Endothelial cell of umbilical vein (primary cell): ENCODE measurements at regions not wholly inside any gene's neighbourhood (a gene's known extent, or its start where the extent isn't known, plus 50 kb on each side); places are given as distances from the start of the nearest gene placed in this dataset.
"Not testable (repeated sequence)": the region's sequence is repeated elsewhere in the genome, so short reads cannot be mapped to it uniquely, and the experiment has no call there.

Source experiments
- BruUV-seq: library from RNA; stranded (reverse); fragments of 400-500 nt; replicated peaks from 2 replicates; lab custom pipeline; 2021; lab: Mats Ljungman, UMichigan
- CTCF ChIA-PET: fragments of 300-600, 350-600 bp; sonication (Branson Sonifier 250); formaldehyde crosslinking; loops from one replicate; lab custom pipeline; 2021; ENCODE audit warnings: antibody characterized with exemption, inconsistent platforms; lab: Charles Lee
- POLR2A ChIA-PET: fragments of 300-600, 350-600 bp; sonication (Branson Sonifier 250); formaldehyde crosslinking; loops from one replicate; lab custom pipeline; 2021; ENCODE audit warnings: antibody characterized with exemption, inconsistent platforms; lab: Charles Lee
- DNase-seq: peaks from one replicate; pipeline ENCODE4 v3.0.0-alpha.2; 2011; ENCODE audit warnings: low read depth, low spot score
- FAIRE-seq: peaks from 2 replicates; lab custom pipeline; 2011; peaks lifted over from hg19 to GRCh38; lab: Jason Lieb, UNC
- H2AFZ ChIP-seq: 2 replicates; pipeline ENCODE4 v1.6.0; 2012; ENCODE audit warnings: low read depth, low read length, control low read depth, inconsistent platforms
- H3K27ac ChIP-seq: 2 replicates; pipeline ENCODE4 v1.5.1; 2011; ENCODE audit warnings: low read depth, mild to moderate bottlenecking, control low read depth, low read length, moderate library complexity; ENCODE audit not compliant: insufficient read depth
- H3K27me3 ChIP-seq, 2 experiments: 2 replicates each; pipeline versions ENCODE4 v1.6.0 to v1.6.1; 2011; ENCODE audit warnings: low read length in 2 of 2, mixed read lengths in 1 of 2; ENCODE audit not compliant: control insufficient read depth in 2 of 2, insufficient read depth in 2 of 2
- H3K36me3 ChIP-seq, 2 experiments: 2 replicates in 1 of 2; 3 replicates in 1 of 2; pipeline ENCODE4 v1.5.1; 2011; ENCODE audit warnings: low read length in 2 of 2, mild to moderate bottlenecking in 1 of 2, moderate library complexity in 1 of 2; ENCODE audit not compliant: control insufficient read depth in 2 of 2, insufficient read depth in 2 of 2; ENCODE audit errors: extremely low read depth in 1 of 2
- H3K4me1 ChIP-seq: 3 replicates; pipeline ENCODE4 v1.5.1; 2011; ENCODE audit warnings: mild to moderate bottlenecking, low read length; ENCODE audit not compliant: control insufficient read depth, insufficient read depth; ENCODE audit errors: extremely low read depth
- H3K4me2 ChIP-seq: 2 replicates; pipeline ENCODE4 v1.6.1; 2011; ENCODE audit warnings: low read length, control low read depth, mixed read lengths; ENCODE audit not compliant: insufficient read depth
- H3K4me3 ChIP-seq, 3 experiments: fragments of 200-600 bp in 1 of 3; sonication (generic), shearing (Covaris generic) in 1 of 3; replicated peaks in 1 of 3; 2 replicates each; pipeline ENCODE4 v1.5.1; 2011 to 2016; ENCODE audit warnings: control low read depth in 3 of 3, low read length in 3 of 3, mild to moderate bottlenecking in 2 of 3, inconsistent platforms in 1 of 3, low read depth in 1 of 3, moderate library complexity in 1 of 3; ENCODE audit not compliant: insufficient read depth in 1 of 3
- H3K79me2 ChIP-seq: 2 replicates; pipeline ENCODE4 v1.6.0; 2012; ENCODE audit warnings: low read length, inconsistent platforms; ENCODE audit not compliant: control insufficient read depth, insufficient read depth
- H3K9ac ChIP-seq: replicated peaks from 2 replicates; pipeline ENCODE3; 2011; ENCODE audit warnings: low read length, control low read depth; ENCODE audit not compliant: insufficient read depth; ENCODE audit errors: extremely low read depth
- H3K9me1 ChIP-seq: replicated peaks from 3 replicates; pipeline ENCODE4 v1.6.0; 2011; ENCODE audit warnings: mild to moderate bottlenecking, low read length; ENCODE audit not compliant: control insufficient read depth, insufficient read depth; ENCODE audit errors: extremely low read depth
- H3K9me3 ChIP-seq: replicated peaks from 2 replicates; pipeline ENCODE4 v1.5.1; 2012; ENCODE audit warnings: low read length, inconsistent platforms; ENCODE audit not compliant: control insufficient read depth, insufficient read depth
- H4K20me1 ChIP-seq: replicated peaks from 2 replicates; pipeline ENCODE3; 2011; ENCODE audit warnings: mild to moderate bottlenecking, low read length; ENCODE audit not compliant: control insufficient read depth, insufficient read depth; ENCODE audit errors: extremely low read depth
- FOS ChIP-seq: IDR thresholded peaks from 2 replicates; pipeline ENCODE4 v1.6.1; 2011; ENCODE audit warnings: mild to moderate bottlenecking, low read length, moderate library complexity, borderline replicate concordance; ENCODE audit not compliant: insufficient read depth
- JUN ChIP-seq: IDR thresholded peaks from 2 replicates; pipeline ENCODE4 v1.6.1; 2011; ENCODE audit warnings: borderline replicate concordance, low read depth; ENCODE audit not compliant: insufficient read length, insufficient read depth
- POLR2AphosphoS5 ChIP-seq: IDR thresholded peaks from 2 replicates; pipeline ENCODE4 v1.6.1; 2012; ENCODE audit warnings: low read depth, mild to moderate bottlenecking, control low read depth, low read length, moderate library complexity; ENCODE audit not compliant: insufficient read depth
- dilution Hi-C: fragments of 300-500 bp; cut with MboI; formaldehyde crosslinking; loops from one replicate; pipeline ENCODE4 v1.15.0; 2019; ENCODE audit warnings: low sequenced_read_pairs; ENCODE audit not compliant: extremely low pct_ligation_motif_present
- intact Hi-C: fragments of 100-400 bp; cut with micrococcal nuclease; formaldehyde crosslinking; loops from one replicate; pipeline ENCODE4 v1.10.0; 2022

GRCh38 chr10:44752451-44753441, 158.4 kb upstream of the TMEM72 start:
- no peaks in the 10 kb centered on the region for H3K79me2 ChIP-seq
- H2AFZ ChIP-seq, result no peak overlapping the region
- H3K4me3 ChIP-seq, result no peak overlapping the region
- peak; percentile 80 for DNase-seq
- peak; percentile 98 for FAIRE-seq
- H3K9me3 ChIP-seq, result no peaks in the 10 kb centered on the region
- dilution Hi-C loops (no loop called here), intact Hi-C loops (loop anchor here (1.0 kb wide), 2 partner anchors 49 to 183 kb away; no protein-coding TSS in a partner anchor)
- CTCF ChIA-PET, result interaction anchor here (1.0 kb wide), 1 partner anchor 9 kb away, joined by 3 read pairs; no protein-coding TSS in a partner anchor
- H3K9ac ChIP-seq, result no peak overlapping the region
- TF ChIP-seq JUN (no peak), FOS (peak; percentile 89), POLR2AphosphoS5 (peak; percentile 64)
- no peaks in the 10 kb centered on the region for H4K20me1 ChIP-seq
- H3K36me3 ChIP-seq, result no peaks in the 10 kb centered on the region
- no TSS peak for BruUV-seq
- H3K27ac ChIP-seq, result no peak overlapping the region
- no peaks in the 10 kb centered on the region for H3K9me1 ChIP-seq
- no peak overlapping the region for H3K4me2 ChIP-seq
- POLR2A ChIA-PET, result no interaction called here
- H3K27me3 ChIP-seq, result no peaks in the 10 kb centered on the region
- peaks cover 20% of the 10 kb centered on the region for H3K4me1 ChIP-seq

GRCh38 chr10:44754355-44754754, 156.8 kb upstream of the TMEM72 start:
- BruUV-seq, FAIRE-seq, intact Hi-C loops: not testable (repeated sequence)

More at GRCh38 chr10:44754355-44754754, 156.8 kb upstream of the TMEM72 start:
- H2AFZ ChIP-seq, H3K4me2 ChIP-seq, dilution Hi-C loops, DNase-seq, H3K79me2 ChIP-seq, H3K4me3 ChIP-seq, H3K27ac ChIP-seq, POLR2A ChIA-PET, H3K27me3 ChIP-seq, H3K36me3 ChIP-seq, CTCF ChIA-PET, H3K9me3 ChIP-seq, H3K9me1 ChIP-seq, H3K9ac ChIP-seq, H4K20me1 ChIP-seq: not testable (repeated sequence)
- H3K4me1 ChIP-seq, result peaks cover 20% of the 10 kb centered on the region
